Posterior cingulate gyrus (tissue), 11 donors: ENCODE measurements at regions not wholly inside any gene's neighbourhood (a gene's known extent, or its start where the extent isn't known, plus 50 kb on each side); places are given as distances from the start of the nearest gene placed in this dataset.

Source experiments
- DNase-seq, 10 donors: peaks; one replicate each; pipeline versions ENCODE4 v3.0.0 to v3.0.0-alpha.2; 2020 to 2021; ENCODE audit warnings: mixed read lengths in 3 of 10
- intact Hi-C: fragments of 100-400 bp; cut with DNase I; formaldehyde crosslinking; loops from one replicate; pipeline ENCODE4 v1.15.1; 2023

GRCh38 chr17:34716291-34716690 is 136.9 kb downstream of the TMEM132E start:
- no peak for DNase-seq
- intact Hi-C loops: no loop called here

DNA sequence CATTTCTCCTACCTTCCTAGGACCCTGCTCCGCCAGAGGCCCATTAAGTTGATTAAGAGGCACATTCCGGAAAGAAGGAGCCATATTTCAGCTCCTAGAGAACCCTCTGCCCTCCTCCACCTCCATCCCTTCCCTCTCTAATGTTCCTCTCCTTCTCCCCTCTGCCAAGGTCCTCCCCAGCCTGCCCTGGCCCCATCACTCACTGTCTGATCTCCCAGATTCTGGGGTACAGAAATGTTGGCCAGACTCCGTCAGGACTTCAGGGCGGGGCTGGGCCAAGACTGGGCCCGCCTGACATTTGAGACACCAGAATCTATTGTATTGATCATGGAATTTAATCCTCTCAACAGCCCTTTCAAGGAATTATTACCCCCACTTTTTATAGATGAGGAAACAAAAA is 136.1 kb downstream of the TMEM132E start:
- intact Hi-C loops: no loop called here
- DNase-seq: no peak

- intact Hi-C loops: no loop called here
- DNase-seq: no peak
These were observed 135.4 kb downstream of the TMEM132E start for GRCh38 chr17:34714475-34715410.

- DNase-seq: no peak
- intact Hi-C loops: no loop called here
These were observed 134.3 kb downstream of the TMEM132E start for GRCh38 chr17:34713687-34714086.

- intact Hi-C loops: no loop called here
- no peak for DNase-seq
These were observed 133.3 kb downstream of the TMEM132E start for GRCh38 chr17:34712481-34713195.

DNA sequence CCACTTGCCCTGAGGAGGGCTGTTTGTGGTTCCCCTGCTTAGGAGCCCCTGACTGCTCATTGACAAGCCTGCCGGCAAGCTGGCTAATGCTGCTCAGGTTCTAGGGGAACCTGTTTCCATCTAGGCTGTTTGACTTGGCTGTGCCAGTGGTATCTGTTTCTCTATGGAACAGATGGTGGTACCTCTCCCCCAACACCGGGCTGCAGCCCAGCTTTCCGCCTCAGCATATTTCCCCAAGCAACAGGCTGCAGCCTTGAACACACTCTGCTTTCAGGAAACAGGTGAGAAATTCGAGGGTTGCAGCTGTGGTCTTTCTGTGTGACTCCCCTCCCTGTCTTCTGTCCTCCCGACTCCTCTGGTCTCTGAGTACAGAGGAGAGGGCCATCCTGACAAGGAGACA is 132.3 kb downstream of the TMEM132E start:
- intact Hi-C loops: no loop called here
- no peak for DNase-seq

DNA sequence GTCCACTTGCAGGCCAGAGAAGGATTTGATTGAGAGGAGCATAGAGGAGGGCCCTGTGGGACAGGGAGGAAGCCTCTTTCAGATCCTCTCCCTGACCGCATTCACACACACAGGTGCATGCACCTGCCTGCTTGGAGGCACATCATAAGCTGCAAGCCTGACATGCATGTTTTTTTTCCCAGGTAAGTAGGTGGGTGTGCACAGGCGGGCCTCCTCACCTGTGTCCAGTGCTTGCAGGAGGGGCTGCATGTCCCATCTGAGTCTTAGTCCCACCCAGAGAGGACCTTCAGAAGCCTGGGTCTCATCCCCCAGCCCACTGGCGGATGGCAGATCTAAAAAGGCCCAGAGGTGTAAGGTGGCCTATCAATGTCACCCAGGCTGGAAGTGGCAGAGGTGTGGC is 130.8 kb downstream of the TMEM132E start:
- intact Hi-C loops: no loop called here
- no peak for DNase-seq

DNA sequence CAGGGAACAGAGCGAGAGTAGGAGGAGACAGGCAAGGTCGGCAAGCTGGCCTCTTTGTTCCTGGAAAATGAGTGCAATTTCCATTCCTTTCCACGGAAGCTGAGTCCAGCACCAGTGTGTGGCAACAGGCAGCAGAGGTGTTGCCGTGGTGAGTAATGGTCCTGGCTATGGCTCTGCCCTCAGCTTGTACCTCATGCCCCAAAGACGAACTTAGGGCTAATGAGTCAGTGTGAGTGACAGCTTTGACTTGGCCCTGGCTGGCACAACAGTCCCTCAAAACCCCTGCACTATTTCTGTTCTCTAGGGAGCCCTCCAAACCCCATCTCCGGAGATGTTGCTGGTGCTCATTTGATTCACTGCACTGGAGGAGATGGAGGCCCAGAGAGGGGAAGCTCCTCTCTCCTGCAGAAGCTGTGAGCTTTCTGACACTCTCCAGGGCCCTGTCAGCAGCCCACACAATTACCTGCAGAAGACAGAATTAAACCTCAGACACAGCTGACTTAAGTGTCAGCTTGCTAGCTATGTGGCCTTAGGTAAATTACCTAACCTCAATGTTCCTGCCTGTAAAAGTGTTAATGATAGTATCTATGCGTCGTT is 129.9 kb downstream of the TMEM132E start:
- intact Hi-C loops: no loop called here
- DNase-seq: no peak

- intact Hi-C loops: no loop called here
- DNase-seq: no peak
These were observed 126.6 kb downstream of the TMEM132E start for GRCh38 chr17:34706029-34706428.

DNA sequence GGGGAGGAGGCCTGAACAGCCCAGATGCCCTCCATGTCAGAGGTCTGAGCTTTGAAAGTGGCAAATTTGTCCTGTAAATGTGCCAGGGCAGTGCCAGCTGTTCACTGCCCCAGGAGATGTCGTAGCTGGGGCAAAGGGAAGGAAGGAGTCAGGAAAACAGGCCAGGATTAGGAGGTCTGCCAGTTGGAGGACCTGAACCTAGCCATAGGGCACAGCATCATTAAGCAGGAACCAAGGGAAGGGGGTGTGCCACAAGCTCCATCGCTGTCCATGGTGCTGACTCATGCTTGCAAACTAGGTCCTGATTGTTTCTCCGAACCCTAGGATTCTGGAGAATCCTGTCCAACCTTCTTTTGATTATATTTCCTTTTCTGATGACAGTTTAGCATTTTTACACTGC is 124.2 kb downstream of the TMEM132E start:
- intact Hi-C loops: no loop called here
- DNase-seq: peak in 3 of 10 donors; percentile 11 to 36 (median 20)

DNA sequence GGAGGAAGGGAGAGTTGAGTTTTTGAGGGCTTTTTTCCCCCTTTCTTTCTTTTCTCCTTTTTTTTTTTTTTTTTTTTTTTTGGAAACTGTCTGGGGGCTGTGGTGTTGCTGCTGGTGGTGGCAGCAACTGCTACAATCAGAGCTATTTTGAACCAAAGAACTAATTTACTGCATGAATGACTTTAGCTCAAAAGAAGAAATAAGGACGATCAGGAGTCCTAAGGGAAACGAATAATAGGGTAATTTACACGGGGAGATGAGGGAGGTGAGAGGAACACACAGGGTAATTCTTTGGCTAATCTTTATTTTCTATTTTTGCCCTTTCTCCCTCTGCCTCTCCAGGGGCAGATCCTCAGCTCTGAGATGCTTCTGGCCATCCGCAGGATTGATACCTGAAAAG is 119.8 kb downstream of the TMEM132E start:
- intact Hi-C loops: no loop called here
- DNase-seq: no peak

DNA sequence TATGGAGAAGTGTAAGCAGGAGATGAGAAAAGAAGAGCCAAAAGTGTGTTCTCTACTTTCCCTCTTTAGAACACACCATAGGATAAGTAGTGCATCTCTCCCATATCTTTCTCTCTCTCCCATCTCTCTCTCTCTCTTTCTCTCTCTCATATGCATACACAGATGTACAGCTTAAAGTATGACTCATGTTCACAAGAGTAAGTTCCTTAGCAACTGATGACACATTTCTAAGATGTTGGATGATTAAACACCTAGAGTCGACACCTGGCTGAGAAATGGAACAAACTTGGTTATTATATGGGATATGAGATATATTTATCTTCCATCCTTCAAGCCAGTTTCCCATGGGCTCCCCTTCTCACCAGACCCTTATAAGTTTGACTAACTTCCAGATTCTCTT is 113.5 kb downstream of the TMEM132E start:
- DNase-seq: no peak
- intact Hi-C loops: no loop called here
